ENCODE measurements at regions not wholly inside any gene's neighbourhood (a gene's known extent, or its start where the extent isn't known, plus 50 kb on each side); places are given as distances from the start of the nearest gene placed in this dataset.

DNA sequence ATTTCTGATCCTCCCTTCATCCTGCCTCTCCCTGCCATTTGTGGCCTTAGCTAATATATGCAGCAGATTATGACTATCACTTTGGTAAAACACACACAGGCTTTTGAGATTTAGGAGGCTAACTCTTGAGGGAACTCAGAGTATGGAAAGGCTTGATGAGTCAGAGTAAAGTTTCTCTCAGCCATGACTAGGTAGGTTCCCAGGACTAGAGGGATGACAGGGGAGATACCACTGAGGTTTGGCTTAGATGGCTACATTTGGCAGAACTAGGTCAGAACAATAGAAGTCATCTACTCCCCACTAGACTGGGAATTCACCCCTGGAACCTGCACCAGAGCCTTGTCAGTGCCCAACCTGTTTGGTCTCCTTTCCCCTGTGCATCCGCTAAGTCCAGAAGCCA is 585.7 kb downstream of the TLL1 start:
- TF ChIP-seq, protein P1, sequence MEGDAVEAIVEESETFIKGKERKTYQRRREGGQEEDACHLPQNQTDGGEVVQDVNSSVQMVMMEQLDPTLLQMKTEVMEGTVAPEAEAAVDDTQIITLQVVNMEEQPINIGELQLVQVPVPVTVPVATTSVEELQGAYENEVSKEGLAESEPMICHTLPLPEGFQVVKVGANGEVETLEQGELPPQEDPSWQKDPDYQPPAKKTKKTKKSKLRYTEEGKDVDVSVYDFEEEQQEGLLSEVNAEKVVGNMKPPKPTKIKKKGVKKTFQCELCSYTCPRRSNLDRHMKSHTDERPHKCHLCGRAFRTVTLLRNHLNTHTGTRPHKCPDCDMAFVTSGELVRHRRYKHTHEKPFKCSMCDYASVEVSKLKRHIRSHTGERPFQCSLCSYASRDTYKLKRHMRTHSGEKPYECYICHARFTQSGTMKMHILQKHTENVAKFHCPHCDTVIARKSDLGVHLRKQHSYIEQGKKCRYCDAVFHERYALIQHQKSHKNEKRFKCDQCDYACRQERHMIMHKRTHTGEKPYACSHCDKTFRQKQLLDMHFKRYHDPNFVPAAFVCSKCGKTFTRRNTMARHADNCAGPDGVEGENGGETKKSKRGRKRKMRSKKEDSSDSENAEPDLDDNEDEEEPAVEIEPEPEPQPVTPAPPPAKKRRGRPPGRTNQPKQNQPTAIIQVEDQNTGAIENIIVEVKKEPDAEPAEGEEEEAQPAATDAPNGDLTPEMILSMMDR (conservative IDR thresholded peaks at IDR 0.05; ENCODE audit: low read depth, low read length), result no peak
- DNase-seq (ENCODE audit: low read depth), result no peak
- H3K4me3 ChIP-seq (ENCODE audit: low read depth, low read length), result no peak overlapping the region

DNA sequence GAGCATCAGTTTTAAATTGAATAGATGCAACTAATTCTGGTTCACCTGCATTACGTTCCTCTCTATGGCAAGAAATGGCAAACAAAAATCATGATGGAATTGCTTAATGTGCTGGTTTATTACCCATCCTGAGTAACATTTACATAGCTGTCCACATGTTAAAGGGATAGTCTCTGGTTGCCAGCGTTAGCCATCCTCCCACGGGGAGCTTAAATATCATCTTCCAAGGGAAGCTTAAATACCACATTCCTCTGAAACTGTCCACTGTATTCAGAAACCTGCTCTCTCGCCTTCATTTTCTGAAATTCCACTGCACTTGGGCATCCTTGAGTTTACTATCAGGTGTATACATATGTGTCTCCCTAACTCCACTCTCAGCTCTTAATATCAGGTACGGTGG is 586.6 kb downstream of the TLL1 start:
- no peak overlapping the region for H3K4me3 ChIP-seq (ENCODE audit: low read depth, low read length)
- TF ChIP-seq, protein P1 (conservative IDR thresholded peaks at IDR 0.05; ENCODE audit: low read depth, low read length), result no peak
- DNase-seq (ENCODE audit: low read depth), result no peak

DNA sequence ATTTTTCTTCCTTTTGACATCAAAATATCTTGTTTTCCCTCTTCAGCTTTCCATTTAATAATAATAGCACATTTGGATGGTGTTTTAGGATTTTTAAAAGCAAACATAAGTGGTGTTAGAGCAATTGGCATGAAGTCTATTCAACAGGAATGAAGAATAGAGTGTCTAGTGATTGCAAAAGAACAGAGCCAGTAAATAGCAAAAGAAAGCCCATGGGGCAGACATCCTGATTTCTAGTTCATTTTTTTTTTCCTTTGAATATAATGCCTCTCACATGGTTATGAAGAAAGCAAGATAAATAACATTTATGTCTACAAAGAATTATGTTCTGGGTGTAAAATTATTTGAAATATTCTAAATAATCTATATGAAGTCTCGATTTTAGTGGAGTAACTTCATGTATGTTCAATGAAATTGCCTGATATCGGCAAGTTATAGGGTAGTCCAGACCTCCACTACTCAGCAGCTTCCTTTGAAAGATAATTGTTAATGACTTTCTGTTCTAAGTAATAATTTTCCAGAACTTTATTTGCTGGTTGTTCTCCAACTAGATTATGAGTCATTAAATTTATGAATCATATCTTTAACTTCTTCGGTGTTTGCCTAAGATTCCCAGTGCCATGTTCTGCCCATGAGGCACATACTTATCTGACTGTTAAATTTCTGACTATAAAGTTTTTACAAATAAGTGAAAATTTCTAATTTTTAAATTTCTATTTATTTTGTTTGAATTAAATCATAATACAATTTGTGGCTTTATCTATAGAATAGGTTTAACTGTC is 587.9 kb downstream of the TLL1 start:
- TF ChIP-seq, protein P1 (conservative IDR thresholded peaks at IDR 0.05; ENCODE audit: low read depth, low read length), result no peak

DNA sequence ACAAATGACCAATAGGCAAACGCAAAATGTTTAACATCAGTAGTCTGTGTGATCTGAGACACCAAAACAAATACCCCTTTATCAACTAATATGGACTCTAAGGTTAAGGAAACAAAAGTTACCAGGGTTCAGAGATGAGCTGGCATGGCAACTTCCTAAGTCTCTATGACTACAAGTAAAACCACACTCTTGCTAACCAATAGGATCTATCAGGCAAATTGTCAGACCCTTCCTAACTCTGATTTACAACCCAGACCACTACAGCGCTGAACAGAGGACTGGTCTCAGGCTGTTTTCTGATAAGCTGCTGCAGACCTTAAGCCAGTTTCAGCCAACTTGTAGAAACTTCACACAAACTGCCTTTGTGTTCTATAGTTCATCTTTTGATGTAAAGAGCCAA is 608.0 kb downstream of the TLL1 start:
- no peak for DNase-seq (ENCODE audit: low read depth)
- TF ChIP-seq, protein P1 (conservative IDR thresholded peaks at IDR 0.05; ENCODE audit: low read depth, low read length), result no peak
- no peak overlapping the region for H3K4me3 ChIP-seq (ENCODE audit: low read depth, low read length)

More for the DNA sequence above, 587.9 kb downstream of the TLL1 start:
- DNase-seq (ENCODE audit: low read depth), result no peak
- no peak overlapping the region for H3K4me3 ChIP-seq (ENCODE audit: low read depth, low read length)

DNA sequence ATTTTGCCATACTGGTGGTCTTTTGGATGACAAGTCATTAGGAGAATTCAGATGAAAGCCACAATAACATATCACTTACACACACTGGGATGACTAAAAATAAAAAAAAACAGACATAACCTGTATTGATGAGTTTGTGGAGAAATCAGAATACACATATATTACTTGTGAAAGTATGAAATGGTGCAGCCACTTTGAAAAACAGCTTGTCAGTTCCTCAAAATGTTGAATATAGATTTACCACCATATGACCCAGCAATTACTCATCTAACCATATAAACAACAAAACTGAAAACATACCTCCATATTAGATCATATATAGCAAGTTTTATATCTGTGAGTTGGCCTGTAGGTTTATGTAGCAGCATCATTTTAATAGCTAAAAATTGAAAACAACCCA is 608.7 kb downstream of the TLL1 start:
- DNase-seq (ENCODE audit: low read depth), result no peak
- no peak overlapping the region for H3K4me3 ChIP-seq (ENCODE audit: low read depth, low read length)
- TF ChIP-seq, protein P1 (conservative IDR thresholded peaks at IDR 0.05; ENCODE audit: low read depth, low read length), result no peak

DNA sequence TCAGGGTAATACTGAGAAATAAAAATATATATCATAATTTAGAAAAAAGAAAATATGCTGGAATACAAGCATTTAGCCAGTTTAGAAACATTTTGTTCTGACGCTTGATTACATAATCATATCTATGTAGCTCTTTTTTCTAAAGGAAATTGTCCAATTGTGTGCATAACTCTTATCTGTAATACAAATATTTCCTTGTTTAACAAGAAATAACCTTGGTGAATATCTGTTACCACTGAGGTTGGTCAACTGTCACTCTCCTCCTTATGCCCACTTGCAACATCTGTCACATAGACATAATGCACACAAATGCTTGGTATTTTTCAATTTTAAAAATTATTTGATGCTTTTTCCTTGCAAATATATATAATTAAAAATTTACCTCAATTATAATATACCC is 609.7 kb downstream of the TLL1 start:
- no peak overlapping the region for H3K4me3 ChIP-seq (ENCODE audit: low read depth, low read length)
- DNase-seq (ENCODE audit: low read depth), result no peak
- TF ChIP-seq, protein P1 (conservative IDR thresholded peaks at IDR 0.05; ENCODE audit: low read depth, low read length), result no peak

DNA sequence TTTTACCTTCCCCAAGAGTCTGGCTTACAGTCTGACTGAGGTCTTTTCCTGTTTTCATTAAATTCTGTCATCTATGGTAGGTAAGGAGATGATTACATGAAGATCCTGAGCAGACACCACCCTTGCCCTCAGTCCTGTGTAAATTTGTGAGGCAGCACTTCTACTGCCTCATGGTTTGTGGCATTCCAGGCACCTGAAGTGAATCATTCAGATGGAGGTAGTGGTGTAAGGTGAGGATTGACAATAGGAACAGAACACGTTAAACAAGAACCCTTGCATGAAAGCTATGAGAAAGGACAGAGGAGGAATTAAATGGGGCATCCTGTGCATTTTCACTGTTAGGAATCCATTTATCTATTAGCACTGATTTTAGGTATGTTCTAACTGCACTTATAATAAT is 618.6 kb downstream of the TLL1 start:
- H3K4me3 ChIP-seq (ENCODE audit: low read depth, low read length), result no peak overlapping the region
- no peak for DNase-seq (ENCODE audit: low read depth)
- TF ChIP-seq, protein P1 (conservative IDR thresholded peaks at IDR 0.05; ENCODE audit: low read depth, low read length), result no peak

All from epithelial cell of proximal tubule (primary cell).